ENCODE measurements at regions not wholly inside any gene's neighbourhood (a gene's known extent, or its start where the extent isn't known, plus 50 kb on each side); places are given as distances from the start of the nearest gene placed in this dataset.
A peak's percentile ranks its signal among the peaks of the same experiment; 100 is the strongest.

GRCh38 chr10:4691301-4691700 lies 134.7 kb upstream of the AKR1E2 start:
- DNase-seq (ENCODE audit: low read depth in 2 of 2): no peak

DNA sequence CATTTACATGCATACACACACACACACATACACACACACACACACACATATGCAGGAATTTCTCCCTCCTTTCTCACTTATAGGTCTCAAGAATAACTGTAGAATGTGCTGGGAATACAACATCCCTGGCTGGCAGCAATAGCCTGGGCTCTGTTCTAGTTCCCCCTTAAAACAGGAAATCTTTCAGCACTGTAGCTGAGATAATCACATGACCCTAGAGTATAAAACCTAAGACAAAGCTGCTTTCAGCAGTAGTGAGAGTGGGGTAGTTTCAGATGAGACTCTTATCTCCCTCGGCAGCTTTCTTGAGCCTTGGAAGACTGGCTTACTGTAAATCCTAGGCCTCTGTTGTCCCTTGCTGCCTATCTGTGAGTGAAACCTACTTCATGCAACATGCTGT lies 137.4 kb upstream of the AKR1E2 start:
- DNase-seq (ENCODE audit: low read depth in 2 of 2): no peak

- no peak for DNase-seq (ENCODE audit: low read depth in 2 of 2)
Observed at GRCh38 chr10:4688168-4688567, 137.8 kb upstream of the AKR1E2 start.

DNA sequence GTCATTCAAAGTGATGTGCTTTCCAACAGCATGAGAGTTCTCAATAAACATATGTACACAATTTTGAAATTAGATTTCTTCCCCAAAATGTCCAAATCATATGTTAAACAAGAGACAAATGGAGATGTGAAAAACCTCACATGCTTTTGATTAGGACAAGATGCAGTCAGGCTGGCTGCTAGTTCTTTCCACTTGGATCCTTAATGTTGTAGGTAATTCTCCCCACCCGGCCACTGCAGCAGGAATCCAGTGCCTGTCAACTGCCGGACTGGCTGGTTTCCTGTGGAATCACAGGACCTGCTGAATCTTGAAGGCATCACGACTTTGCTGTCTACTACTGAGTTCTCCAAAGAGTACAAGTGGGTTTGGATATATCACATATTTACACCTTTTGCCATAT lies 138.6 kb upstream of the AKR1E2 start:
- no peak for DNase-seq (ENCODE audit: low read depth in 2 of 2)

GRCh38 chr10:4686644-4686996 lies 139.4 kb upstream of the AKR1E2 start:
- peak in 1 of 2 donors; percentile 35 for DNase-seq (ENCODE audit: low read depth in 2 of 2)

- no peak for DNase-seq (ENCODE audit: low read depth in 2 of 2)
Observed at GRCh38 chr10:4685904-4686643, 139.9 kb upstream of the AKR1E2 start.

GRCh38 chr10:4685491-4685890 lies 140.5 kb upstream of the AKR1E2 start:
- no peak for DNase-seq (ENCODE audit: low read depth in 2 of 2)

GRCh38 chr10:4684434-4684833 lies 141.6 kb upstream of the AKR1E2 start:
- DNase-seq (ENCODE audit: low read depth in 2 of 2): no peak

DNA sequence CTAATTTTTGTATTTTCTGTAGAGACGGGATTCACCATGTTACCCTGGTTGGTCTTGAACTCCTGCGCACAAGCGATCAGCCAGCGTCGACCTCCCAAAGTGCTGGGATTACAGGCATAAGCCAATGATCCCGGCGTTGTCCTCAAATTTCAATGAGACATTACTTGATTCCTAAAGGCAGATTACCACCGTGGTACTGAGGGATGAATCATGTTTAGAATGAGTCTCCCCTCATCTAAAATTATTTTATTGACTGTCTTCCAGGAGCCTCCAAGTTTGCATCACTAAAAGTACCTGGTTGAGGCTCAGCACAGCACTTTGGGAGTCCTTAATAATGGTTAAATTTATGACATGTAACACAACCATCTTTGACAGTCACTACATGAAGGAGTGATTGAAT lies 142.2 kb upstream of the AKR1E2 start:
- no peak for DNase-seq (ENCODE audit: low read depth in 2 of 2)

- DNase-seq (ENCODE audit: low read depth in 2 of 2): no peak
Observed at GRCh38 chr10:4683137-4683536, 142.9 kb upstream of the AKR1E2 start.

DNA sequence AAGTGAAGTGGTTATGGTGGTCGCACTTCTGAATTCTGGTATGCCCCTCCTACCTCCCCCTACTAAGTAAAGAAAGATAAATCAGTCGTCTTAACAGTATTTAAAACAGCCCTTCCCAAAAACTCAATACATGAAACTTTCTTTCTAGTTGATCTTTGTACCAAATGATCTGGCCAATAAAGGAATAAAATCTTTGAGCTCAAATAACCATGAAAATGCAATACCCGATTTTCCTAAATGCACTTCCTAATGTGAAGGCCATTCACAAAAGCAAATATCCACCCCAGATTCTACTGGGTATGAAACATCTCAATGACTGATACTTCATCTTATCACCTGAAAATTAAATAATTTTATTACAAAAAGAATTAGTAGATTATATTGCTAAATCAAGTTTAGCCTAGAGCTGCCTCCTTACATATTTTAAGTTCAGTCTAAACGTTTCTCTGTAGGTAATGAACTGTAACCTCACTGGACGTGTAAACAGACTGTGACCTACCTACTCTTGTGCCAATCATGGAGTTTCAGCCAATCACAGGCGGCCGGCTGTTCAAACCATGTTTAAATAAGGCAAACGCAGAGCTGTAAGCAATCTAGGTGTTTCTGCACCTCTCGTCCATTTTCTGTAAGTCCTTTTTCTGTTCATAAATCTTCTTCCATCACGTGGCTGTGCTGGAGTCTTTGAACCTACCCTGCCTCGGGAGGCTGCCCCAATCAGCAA lies 146.9 kb upstream of the AKR1E2 start:
- no peak for DNase-seq (ENCODE audit: low read depth in 2 of 2)

DNA sequence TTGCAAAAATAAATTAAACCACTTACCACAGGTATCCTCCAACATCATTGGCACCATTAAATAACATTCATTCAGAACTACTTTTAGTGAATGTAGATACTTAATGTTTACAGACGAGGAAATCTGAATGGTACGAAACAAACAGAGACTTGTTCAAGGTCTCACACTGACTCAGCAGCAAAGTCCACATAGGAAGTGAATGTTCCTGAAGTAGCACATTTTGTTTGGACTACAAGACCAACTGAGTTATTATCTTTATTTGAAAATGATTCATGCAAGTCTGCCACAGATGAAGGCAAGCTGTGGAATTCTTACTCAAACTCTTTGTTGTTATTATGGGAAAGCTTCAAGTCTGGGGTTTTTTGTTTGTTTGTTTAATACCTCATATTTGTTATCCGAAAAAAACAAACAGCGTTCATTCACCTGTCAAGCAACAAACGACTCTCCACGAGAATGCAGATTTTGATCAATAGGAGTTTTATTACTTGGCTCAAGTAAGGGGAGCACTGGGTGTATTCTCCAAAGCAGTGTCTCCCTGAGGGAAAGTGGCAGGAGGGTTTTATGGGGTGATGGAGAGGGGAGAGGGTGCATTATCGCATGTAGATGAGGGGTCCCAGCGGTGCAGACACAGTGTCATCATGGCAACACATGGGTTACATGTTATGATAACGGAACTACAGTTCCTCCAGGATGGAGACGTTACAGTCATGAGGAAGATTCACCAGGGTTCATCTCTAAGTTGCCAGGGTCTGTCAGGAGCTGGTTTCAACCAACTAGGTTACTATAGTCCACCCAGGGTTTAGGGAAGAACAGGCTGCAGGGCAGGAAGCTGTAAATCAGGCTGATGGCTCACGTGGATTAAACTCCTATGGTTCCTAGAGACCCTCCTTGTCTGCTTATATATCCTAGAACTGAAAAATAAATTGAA lies 147.7 kb upstream of the AKR1E2 start:
- DNase-seq (ENCODE audit: low read depth in 2 of 2): peak in 1 of 2 donors; percentile 94

GRCh38 chr10:4677296-4678021 lies 148.5 kb upstream of the AKR1E2 start:
- peak in 1 of 2 donors; percentile 85 for DNase-seq (ENCODE audit: low read depth in 2 of 2)

DNA sequence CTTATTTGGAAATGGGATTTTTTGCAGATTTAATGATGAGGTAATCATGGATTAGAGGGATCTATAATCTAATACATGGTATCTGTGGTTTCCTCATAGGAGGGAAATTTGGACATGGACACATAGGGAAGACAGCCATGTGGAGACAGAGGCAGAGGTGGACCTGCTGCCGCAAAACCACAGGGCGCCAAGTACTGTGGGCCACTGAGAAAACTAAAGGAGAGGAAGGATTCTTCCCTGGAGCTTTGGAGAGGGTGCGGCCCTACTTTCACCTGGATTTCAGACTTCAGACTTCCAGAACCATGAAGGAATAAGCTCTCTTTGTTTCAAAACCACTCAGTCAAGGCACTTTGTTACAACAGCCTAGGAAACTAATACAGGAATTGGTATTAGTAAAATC lies 149.4 kb upstream of the AKR1E2 start:
- no peak for DNase-seq (ENCODE audit: low read depth in 2 of 2)

GRCh38 chr10:4675808-4676207 lies 150.2 kb upstream of the AKR1E2 start:
- DNase-seq (ENCODE audit: low read depth in 2 of 2): no peak

DNA sequence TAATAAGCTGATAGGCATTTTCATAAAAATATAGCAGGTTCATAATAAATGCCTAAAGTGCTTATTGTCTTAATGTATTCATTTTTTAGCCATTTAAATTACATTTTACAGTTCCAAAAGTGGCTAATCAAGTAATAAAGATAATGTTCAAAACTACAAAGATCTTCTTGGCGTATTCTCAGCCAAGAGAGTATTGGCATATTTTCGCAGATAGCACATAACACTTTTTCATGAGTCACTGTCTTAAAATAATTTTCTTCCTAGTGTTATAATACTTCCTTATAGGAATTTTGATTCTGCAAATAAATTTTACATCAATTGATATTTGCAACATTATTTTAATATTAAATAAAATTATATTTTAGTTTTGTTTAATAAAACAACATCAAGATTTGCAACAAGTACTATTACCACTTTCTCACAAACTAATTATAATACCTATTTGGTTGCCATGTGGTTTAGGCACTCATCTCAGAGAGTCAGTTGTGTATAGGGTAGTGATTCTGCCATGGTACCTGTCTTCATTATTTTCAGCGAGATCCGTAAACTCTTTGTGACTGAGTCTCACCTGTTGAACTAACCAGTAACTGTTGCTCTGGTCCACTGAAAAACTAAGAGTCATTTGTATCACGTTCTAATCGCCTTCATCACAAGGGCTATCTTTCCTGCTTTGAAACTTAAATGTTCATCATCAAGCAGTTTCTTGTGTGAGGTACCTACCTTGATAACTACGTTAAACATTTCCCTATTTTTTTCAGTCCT lies 152.5 kb upstream of the AKR1E2 start:
- DNase-seq (ENCODE audit: low read depth in 2 of 2): no peak

DNA sequence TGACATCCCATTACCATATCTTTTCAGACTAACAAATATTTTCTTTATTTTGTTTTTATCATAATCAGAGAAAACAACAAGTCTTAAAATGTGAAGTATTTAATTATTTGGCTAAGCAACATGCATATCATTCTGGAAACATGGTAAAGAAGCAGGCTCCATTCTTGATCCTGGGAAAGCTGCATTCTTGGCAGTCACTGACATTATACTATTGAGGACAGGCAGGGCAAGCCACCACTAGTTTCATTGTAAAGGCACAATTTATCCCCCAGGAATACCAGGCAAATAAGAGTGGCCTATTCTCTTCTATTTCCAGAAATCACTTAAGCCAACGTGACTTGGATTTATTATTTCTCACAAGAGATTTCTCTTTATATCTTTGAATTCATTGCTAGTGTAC lies 153.8 kb upstream of the AKR1E2 start:
- no peak for DNase-seq (ENCODE audit: low read depth in 2 of 2)

DNA sequence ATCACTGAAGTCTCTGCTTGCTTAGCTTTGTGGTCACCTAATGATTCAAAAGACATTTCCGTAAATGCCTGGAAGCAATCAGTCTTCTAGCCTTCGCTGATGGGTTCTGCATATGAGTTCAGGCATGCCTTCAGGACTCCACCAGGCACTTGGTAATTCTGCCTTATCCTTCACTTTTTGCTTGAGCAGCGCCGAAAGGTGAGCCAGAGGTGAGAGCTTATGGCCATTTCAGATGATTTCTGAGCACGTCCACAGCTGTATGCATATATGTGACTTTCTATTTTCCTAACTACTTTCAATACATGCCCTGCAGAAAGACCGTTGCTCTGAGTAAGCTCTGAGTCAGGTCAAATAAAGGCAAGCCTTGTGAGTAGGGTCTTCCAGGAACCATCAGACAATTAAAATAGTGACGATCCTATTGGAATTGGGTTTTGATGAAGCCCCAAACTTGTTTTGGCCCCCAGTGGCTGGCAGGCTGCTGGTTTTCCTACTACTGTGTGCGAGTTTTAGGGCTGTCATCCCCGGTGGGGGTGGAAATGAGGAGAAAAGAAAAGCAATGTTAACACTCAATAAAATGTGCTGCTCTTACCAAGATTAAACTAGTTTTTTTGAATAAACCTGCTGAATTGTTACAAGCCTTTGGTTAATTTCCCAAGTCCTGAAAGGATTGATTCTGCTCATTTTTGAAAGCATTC lies 154.4 kb upstream of the AKR1E2 start:
- no peak for DNase-seq (ENCODE audit: low read depth in 2 of 2)

DNA sequence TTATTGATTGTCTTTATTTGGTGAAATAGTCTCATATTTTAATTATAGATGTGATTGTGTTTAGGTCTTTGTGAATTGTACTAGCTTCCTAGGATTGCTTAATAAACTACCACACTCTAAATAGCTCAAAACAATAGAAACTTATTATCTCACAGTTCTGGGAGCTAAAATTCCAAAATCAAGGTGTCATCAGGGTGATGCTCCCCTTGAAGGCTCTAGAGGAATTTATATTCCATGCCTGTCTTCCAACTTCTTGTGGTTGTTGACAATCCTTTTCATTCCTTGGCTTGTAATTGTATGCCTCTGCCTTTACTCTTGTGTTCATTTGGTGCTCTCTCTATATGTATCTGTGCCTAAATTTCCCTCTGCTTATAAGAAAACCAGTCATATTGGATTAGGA lies 155.3 kb upstream of the AKR1E2 start:
- DNase-seq (ENCODE audit: low read depth in 2 of 2): no peak

GRCh38 chr10:4669585-4669984 lies 156.4 kb upstream of the AKR1E2 start:
- DNase-seq (ENCODE audit: low read depth in 2 of 2): no peak

All from dermis microvascular lymphatic vessel endothelial cell (primary cell).